ENCODE measurements at regions not wholly inside any gene's neighbourhood (a gene's known extent, or its start where the extent isn't known, plus 50 kb on each side); places are given as distances from the start of the nearest gene placed in this dataset.

DNA sequence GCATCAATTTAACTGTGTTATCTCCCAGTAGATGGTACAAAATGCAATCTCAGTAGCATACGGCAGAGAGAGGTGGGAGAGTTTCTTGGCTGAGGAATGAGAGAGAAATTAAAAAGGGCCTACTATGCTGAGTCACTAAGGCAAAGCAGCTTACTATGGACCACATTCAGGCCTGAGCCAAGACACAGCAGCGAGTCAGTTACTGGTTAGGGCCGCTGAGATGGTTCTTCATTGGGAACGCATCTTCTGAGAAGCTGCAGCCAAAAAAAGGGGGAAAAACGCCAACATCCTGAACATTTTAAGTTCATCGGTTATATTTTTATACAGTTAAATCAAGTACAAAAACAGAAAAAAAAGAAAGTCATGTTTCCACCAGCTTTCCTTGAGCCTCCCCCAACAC, 61.1 kb upstream of the BDNF start:
- no peak for TF ChIP-seq EZH2 (IDR thresholded peaks at IDR 0.05; ENCODE audit: insufficient read depth, poor library complexity, severe bottlenecking)
- TF ChIP-seq EZH2phosphoT487 (IDR thresholded peaks at IDR 0.05; ENCODE audit: insufficient read depth, low read depth), result no peak

Data from GM23248 (cell line).